AG08395 (cell line): ENCODE measurements at regions not wholly inside any gene's neighbourhood (a gene's known extent, or its start where the extent isn't known, plus 50 kb on each side); places are given as distances from the start of the nearest gene placed in this dataset.

Experiments
- DNase-seq: peaks from one replicate; pipeline ENCODE4 v3.0.0; 2012; ENCODE audit warnings: mixed read lengths, low spot score

DNA sequence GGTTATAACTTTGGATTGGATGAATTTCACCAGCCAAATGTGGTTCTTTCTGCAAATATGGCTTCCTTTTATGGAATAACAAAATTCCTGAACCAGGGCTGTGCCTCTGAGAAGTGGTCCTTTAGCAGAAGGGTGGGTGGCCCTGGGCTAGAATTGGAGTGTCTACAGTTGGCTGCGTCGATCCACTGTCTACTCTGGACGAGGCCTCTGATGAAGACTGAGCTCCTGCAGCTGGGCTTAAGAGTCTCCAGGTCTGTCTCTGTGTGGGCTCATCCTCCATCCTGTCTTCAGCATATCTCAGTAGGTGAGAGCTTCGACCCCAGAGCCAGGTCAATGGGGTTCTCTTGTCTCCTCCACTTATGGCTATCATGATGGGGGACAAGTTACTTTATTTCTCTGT, 166.3 kb upstream of the PMEPA1 start:
- no peak for DNase-seq

DNA sequence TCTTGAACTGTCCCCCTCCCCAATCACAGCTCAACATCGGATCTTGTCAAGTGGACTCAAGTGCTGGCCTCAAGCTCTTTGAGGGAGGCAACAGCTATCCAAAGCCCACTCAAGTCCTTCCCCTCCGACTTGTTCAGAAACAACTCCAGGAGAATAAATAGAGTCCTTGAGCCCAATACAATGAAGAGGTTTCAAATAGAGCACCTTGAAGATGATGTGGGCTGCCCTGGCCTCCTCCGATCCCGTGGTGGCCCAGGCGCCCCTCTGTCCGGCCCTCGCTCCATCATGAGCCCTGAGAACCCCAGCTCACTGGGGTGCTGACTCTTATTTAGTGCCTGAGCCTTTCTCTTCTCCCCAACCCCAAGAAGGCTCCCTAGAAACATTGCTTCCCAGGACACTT, 164.3 kb upstream of the PMEPA1 start:
- DNase-seq, result no peak

- no peak for DNase-seq
Measured at GRCh38 chr20:57872816-57873409, 163.1 kb upstream of the PMEPA1 start.

DNA sequence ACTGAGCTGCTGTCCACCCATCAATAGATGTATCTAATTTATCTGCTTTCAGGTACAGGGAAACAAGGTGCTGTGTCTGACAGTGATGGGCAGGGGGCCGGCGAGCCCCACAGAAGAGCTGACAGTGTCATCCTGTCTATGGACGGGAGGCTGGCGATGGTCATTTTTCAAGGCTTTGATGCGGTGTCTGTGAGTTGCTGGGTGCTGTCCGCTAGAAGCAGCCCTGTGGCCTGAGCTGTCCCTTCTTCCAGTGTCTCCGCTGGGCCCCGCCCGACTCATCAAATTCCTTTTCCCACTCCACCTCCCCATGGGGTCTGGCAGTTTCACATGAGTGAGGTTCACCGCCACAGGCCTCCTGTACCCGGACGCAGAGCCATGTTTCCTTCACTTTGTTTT, 161.4 kb upstream of the PMEPA1 start:
- no peak for DNase-seq

GRCh38 chr20:57870597-57871236, 160.9 kb upstream of the PMEPA1 start:
- no peak for DNase-seq

GRCh38 chr20:57869951-57870315, 160.1 kb upstream of the PMEPA1 start:
- DNase-seq, result no peak

GRCh38 chr20:57869291-57869950, 159.6 kb upstream of the PMEPA1 start:
- DNase-seq, result no peak

GRCh38 chr20:57868310-57868709, 158.5 kb upstream of the PMEPA1 start:
- DNase-seq, result no peak

DNA sequence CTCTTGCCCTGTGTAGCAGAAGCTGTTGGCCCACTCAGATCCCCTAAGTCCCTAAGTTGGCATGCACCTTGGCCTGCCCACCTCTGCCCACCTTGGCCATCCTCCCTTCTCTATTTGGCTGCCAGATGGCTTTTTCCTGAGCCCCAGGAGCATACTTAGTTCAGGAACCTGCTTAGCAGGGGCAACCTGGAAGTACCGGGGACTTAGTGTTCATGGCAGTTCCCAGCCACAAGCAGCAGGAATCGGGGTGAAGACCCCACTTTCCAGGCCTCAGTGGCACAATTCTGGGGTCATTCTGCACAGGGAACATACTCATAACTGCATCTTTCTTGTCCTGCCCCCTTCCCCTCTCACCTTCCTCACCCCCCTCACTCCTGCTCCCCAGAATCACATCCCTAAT, 158.0 kb upstream of the PMEPA1 start:
- DNase-seq, result no peak

- DNase-seq, result no peak
Measured at GRCh38 chr20:57867181-57867803, 157.5 kb upstream of the PMEPA1 start.

GRCh38 chr20:57866250-57867106, 156.7 kb upstream of the PMEPA1 start:
- DNase-seq, result no peak

GRCh38 chr20:57865266-57865665, 155.5 kb upstream of the PMEPA1 start:
- no peak for DNase-seq

DNA sequence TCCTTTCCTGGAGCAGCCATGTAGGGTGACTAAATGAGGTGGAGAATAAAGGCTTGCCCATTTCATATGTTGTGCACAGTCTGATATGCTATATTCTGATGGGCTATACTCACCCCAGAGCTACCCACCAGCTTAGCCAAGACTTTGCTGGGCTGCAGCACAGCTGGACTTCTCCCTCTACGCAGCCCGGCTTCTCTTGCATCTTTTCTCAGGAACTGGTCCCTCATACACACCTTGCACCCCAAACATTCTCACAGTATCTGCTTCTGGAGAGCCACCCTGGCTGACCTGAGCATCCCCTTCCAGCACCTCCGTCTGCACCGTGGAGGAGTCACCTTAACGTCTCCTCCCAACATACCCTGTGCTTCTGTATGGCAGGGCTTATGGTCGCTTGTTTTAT, 150.8 kb upstream of the PMEPA1 start:
- no peak for DNase-seq

DNA sequence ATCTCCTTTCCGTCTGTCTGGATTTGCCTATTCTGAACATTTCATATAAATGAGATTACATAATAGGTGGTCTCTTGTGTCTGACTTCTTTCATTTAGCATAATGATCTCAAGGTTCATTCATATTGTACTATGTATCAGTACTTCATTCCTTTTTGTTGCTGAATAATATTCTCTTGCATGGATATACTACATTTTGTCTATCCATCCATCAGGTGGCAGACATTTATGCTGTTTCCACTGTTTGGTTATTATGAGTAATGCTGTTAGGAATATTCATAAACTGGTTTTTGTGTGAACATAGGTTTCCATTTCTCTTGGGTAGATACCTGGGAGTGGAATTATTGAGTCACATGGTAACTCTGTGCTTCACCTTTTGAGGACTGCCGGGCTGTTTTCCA, 148.2 kb upstream of the PMEPA1 start:
- no peak for DNase-seq

DNA sequence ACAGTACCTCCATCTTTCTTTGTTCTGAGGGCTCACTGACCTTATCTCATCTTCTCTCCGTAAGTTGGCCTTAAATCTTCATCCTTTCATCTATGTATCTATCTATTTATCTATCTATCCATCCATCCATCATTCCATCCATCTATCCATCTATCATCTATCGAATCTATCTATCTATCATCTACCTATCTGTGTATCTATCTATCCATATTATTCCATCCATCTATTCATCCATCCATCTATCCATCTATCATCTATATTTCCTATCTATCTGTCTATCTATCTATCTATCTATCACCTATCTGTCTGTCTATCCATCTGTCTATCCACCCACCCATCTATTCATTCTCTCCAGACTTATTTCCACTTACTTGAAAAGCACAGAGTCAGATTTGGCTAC, 147.3 kb upstream of the PMEPA1 start:
- DNase-seq, result no peak

DNA sequence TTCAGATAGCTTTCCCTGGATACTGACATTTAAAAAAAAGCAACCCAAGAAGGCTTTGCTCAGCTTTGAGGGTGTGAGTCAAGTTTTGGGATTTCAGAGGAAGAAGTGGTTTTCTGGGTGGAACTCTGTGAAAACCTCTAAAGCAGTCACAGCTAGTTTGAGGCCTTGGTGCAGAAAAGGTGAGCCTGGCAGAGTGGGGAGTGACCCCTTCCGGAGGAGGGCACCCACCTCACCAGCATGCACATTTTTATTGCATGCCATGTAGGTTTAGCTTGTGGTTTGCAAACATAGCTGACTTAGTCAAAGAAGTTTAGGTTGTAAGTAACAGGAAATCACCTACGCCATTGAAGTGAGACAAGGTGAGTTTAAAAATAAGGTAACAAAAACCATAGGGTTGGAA, 146.8 kb upstream of the PMEPA1 start:
- DNase-seq, result no peak

DNA sequence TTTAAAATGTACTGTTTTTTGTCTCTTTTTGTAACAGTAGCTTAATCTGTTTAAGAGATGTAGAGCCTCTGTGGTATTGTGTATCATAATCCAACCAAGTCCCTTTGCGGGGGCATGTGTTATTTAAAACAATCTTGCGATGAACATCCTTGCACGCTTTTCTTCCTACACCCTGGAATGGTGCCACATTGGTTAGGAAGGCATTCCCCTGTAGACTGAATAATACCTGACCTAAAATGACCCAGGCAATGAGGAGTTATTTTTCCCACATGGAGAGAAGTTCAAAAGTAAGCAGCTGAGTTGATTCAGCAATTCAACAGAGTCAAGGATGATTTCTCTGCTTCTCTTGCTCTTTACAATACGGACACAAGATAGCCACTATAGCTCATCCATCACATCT, 142.0 kb upstream of the PMEPA1 start:
- no peak for DNase-seq

- DNase-seq, result no peak
Measured at GRCh38 chr20:57851025-57851682, 141.3 kb upstream of the PMEPA1 start.

DNA sequence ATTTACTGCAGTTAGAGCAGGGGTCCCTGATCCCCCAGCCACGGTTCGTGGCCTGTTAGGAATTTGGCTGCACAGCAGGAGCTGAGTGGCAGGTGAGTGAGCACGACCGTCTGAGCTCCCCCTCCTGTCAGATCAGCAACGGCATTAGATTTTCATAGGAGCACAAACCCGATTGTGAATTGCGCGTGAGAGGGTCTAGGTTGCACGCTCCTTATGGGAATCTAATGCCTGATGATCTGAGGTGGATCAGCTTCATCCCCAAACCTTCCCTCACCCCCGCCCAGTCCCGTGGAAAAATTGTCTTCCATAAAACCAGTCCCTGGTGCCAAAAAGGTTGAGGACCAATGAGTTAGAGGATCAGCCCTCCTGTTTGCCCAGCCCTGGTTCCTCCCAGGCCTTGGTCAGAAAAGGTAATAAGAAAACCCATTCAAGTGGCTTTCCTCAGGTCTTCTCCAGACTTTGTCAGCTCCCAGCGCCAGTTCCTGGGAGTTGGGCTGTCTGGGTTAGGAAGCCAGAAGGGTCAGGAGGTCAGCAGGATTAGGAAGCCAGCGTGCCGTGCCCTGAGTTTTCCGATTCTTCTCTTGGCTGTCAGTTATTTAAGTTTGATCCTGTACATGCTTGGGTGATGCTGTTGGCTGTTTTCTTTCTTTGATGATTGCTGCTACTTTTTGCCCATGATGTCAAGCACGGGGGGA, 139.9 kb upstream of the PMEPA1 start:
- no peak for DNase-seq

DNA sequence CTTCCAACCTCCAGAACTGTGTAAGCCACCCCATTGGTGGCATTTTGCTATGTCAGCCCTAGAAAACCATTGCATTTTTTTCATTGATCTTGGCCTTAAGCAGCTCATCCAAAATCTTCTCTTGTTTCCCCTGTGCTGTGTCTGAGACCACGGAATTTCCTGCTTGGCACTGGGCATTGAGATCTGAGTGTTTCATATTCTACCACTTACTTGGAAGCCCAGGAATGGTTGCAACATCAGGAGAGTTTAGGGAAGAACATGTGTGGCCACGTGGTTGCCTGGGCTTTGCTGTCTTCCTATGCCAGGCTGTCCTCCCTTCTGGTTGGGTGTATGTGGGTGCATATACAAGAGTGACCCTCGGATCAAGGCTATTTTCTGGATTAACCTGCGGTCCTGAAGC, 139.3 kb upstream of the PMEPA1 start:
- peak; percentile 54 for DNase-seq

GRCh38 chr20:57848282-57848681, 138.5 kb upstream of the PMEPA1 start:
- DNase-seq, result no peak
